ENCODE measurements at regions not wholly inside any gene's neighbourhood (a gene's known extent, or its start where the extent isn't known, plus 50 kb on each side); places are given as distances from the start of the nearest gene placed in this dataset.
A peak's percentile ranks its signal among the peaks of the same experiment; 100 is the strongest.

DNA sequence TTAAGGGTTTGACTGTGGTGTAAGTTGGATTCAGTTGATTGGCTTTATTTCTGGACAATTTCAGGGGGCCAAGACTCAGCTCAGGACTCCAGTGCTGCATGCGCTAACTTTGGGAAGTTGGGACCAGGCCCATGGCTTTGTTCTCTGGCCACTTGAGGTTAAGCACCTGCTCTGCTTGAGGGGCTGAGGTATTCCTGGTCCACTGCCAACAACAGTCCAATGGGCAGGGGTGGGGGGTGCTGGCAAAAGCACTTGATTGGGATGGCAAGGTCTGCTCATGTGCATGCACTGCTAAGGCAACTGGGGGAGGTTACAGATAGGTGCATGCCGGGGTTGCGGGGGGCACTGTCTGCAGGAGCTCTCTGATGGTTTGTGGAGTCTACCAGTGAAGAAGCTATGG is 52.6 kb upstream of the ASB17 start:
- TF ChIP-seq, protein P1, sequence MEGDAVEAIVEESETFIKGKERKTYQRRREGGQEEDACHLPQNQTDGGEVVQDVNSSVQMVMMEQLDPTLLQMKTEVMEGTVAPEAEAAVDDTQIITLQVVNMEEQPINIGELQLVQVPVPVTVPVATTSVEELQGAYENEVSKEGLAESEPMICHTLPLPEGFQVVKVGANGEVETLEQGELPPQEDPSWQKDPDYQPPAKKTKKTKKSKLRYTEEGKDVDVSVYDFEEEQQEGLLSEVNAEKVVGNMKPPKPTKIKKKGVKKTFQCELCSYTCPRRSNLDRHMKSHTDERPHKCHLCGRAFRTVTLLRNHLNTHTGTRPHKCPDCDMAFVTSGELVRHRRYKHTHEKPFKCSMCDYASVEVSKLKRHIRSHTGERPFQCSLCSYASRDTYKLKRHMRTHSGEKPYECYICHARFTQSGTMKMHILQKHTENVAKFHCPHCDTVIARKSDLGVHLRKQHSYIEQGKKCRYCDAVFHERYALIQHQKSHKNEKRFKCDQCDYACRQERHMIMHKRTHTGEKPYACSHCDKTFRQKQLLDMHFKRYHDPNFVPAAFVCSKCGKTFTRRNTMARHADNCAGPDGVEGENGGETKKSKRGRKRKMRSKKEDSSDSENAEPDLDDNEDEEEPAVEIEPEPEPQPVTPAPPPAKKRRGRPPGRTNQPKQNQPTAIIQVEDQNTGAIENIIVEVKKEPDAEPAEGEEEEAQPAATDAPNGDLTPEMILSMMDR (IDR thresholded peaks at IDR 0.05; ENCODE audit: insufficient read depth, low read depth, low read length, missing control alignments): no peak
- no peak overlapping the region for H3K4me3 ChIP-seq (ENCODE audit: low read depth, low read length)

DNA sequence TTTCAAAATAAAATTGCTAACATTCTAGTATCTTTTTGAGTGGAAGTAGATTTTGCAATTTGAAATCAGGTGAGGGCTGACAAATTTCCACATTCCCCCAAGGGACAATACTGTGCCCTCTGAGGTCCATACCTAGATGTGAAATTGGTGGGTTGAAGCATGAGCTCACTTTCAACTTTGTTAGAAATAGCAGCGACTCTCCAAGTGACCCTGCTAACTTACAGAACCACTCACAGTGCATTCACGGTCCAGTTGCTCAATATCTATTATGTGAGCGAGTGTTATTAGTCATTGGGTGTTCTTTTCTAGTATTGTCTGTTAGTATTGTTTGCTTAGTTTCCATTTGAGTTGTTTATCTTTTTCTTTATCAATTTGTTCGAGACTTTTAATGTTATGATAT is 53.6 kb upstream of the ASB17 start:
- TF ChIP-seq, protein P1 (IDR thresholded peaks at IDR 0.05; ENCODE audit: insufficient read depth, low read depth, low read length, missing control alignments): no peak
- H3K4me3 ChIP-seq (ENCODE audit: low read depth, low read length): no peak overlapping the region
- DNase-seq (ENCODE audit: low read depth): peak; percentile 94

More for the DNA sequence above, 52.6 kb upstream of the ASB17 start:
- no peak for DNase-seq (ENCODE audit: low read depth)

DNA sequence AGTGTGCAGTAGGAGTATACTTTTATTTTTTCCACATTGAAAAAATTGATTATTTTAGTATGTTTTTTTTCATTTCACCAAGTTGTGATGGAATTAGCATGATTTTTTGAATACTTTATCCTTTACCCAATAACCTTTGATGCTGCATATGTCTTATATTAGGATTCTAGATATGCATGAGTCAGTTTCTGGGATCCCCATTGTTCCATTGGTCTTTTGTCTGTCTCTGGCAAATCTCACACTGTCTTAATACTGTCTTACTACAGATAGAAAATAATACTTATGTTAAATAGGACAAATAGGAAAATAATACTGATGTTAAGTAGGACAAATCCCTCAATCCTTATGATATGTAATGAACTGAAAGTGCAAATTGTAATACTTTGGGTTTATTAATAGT is 54.3 kb upstream of the ASB17 start:
- no peak overlapping the region for H3K4me3 ChIP-seq (ENCODE audit: low read depth, low read length)
- no peak for DNase-seq (ENCODE audit: low read depth)
- TF ChIP-seq, protein P1 (IDR thresholded peaks at IDR 0.05; ENCODE audit: insufficient read depth, low read depth, low read length, missing control alignments): no peak

DNA sequence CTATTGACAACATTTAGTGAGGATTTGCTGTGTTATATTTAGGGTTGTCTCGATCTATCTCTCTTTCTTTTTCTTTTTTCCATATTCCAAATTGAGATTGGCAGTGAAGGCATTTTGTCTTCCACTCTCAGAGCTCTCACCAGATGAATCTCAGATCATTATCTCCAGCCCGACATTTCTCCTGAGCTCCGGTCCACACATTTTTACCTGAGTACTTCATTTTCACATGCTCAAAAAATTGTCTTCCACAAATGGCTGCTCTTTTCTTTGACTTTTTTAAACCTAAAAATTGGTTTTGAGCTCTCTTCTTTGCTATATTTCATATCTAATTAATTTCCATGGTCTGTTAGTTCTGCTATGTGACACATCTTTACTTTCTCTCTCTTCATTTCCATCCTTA is 56.9 kb upstream of the ASB17 start:
- no peak for DNase-seq (ENCODE audit: low read depth)
- TF ChIP-seq, protein P1 (IDR thresholded peaks at IDR 0.05; ENCODE audit: insufficient read depth, low read depth, low read length, missing control alignments): no peak
- no peak overlapping the region for H3K4me3 ChIP-seq (ENCODE audit: low read depth, low read length)

DNA sequence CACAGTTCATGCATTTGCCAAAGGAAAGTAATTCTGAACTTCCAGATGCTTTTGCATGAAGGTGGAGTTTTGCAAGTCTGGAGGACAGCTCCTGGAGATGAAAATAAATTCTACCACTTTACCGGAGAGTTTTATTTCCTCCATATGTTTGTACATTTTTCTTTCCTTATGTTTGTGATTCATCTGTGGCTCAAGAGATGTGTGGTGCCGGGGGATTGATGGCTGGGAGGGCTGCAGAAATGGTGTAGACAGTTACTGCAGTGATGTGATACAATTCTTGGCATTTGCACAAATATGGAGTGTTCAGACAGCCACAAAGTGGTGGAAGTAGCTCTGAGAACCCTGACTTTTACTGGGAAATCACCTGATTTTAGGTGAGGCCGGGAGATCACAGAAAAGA is 58.5 kb upstream of the ASB17 start:
- no peak for DNase-seq (ENCODE audit: low read depth)
- TF ChIP-seq, protein P1 (IDR thresholded peaks at IDR 0.05; ENCODE audit: insufficient read depth, low read depth, low read length, missing control alignments): no peak
- no peak overlapping the region for H3K4me3 ChIP-seq (ENCODE audit: low read depth, low read length)

DNA sequence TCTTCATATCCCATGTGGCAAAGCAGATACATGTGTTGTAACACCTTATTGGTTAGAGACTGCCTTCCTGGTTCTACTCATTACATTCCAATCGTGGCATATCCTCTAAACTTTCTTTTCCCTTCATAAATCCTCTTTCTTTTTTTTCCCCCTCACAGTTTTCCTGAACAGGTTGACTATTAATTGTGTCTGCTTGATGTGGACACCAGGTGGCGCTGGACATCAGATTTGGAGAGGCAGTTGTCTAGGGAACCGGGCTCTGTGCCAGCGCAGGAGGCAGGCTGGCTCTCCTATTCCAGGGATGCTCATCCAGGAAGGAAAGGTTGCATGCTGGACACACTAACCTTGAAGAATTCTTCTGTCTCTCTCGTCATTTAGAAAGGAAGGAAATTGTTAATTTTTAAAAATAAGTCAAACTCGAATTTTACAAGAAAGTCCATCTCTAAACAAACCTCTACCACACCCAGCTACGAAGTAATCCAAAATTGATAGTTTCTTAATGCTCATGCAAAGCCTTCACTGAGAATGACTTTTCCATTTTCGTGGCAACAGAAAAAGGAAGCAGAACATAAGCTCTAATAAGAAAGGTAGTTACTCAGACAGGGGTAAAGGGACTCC is 59.4 kb upstream of the ASB17 start:
- peak; percentile 83 for DNase-seq (ENCODE audit: low read depth)
- TF ChIP-seq, protein P1 (IDR thresholded peaks at IDR 0.05; ENCODE audit: insufficient read depth, low read depth, low read length, missing control alignments): peak; percentile 76
- H3K4me3 ChIP-seq (ENCODE audit: low read depth, low read length): no peak overlapping the region

DNA sequence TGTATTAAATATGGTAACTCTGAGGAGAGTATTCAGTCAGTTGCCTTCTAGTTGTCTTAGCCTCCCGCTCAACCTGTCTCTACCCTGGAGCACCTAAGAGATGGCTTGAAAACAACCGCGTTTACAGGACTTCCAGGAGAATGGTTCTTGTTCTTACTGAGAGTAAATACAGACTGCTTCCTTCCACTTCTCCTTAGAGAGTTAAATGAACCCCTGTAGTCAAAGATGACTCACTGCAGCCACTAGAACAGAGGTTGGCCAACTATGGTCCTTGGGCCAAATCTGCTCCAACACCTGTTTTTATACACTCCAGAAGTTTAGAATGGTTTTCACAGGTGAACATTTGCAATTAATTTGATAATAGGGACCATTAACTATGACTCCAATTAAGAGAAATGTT is 60.1 kb upstream of the ASB17 start:
- no peak overlapping the region for H3K4me3 ChIP-seq (ENCODE audit: low read depth, low read length)
- DNase-seq (ENCODE audit: low read depth): no peak
- TF ChIP-seq, protein P1 (IDR thresholded peaks at IDR 0.05; ENCODE audit: insufficient read depth, low read depth, low read length, missing control alignments): no peak
